ENCODE measurements at regions not wholly inside any gene's neighbourhood (a gene's known extent, or its start where the extent isn't known, plus 50 kb on each side); places are given as distances from the start of the nearest gene placed in this dataset.

DNA sequence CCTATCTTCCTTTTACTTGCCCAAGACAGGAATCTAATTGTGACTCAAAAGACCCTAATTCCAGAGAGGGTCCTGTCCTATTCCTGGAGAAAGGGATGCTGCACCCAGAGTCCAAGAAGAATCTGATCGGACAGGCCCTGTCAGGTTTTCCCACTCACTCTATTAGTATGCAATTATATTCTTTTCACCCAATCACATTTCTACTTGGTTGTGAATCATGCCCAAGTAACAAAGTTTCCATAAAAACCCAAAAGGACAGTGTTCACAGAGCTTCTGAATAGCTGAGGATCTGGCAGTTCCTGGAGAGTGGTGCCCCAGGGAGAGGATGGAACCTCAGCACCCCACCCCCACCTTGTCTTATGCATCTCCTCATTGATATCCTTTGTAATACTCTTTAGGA, 135.3 kb upstream of the SLITRK5 start:
- Histone ChIP-seq H3K27ac (ENCODE audit: control insufficient read depth, insufficient read depth, low read length) (no peak overlapping the region), H3K9me3 (ENCODE audit: control insufficient read depth, low read depth, low read length) (no peaks in the 10 kb centered on the region), H3K27me3 (ENCODE audit: control insufficient read depth, extremely low read depth, insufficient read depth, low read length) (no peaks in the 10 kb centered on the region), H4K20me1 (ENCODE audit: control insufficient read depth, extremely low read depth, insufficient read depth, low read length) (no peaks in the 10 kb centered on the region), H3K4me3 (ENCODE audit: control insufficient read depth in 2 of 3, extremely low read depth in 1 of 3, insufficient read depth in 2 of 3, low read depth in 1 of 3, low read length in 3 of 3) (peak overlapping the region in 1 of 3 experiments; percentile 14), H2AFZ (ENCODE audit: control insufficient read depth, low read length) (peak overlapping the region; percentile 33), H3K4me1 (ENCODE audit: control insufficient read depth, extremely low read depth, insufficient read depth, low read length) (no peaks in the 10 kb centered on the region), H3K4me2 (ENCODE audit: control insufficient read depth, extremely low read depth, insufficient read depth, low read depth, low read length) (peak overlapping the region; percentile 32), H3K9me1 (ENCODE audit: control insufficient read depth, extremely low read depth, insufficient read depth, low read length) (no peaks in the 10 kb centered on the region), H3K79me2 (ENCODE audit: control insufficient read depth, insufficient read depth, low read length) (no peaks in the 10 kb centered on the region), H3K9ac (ENCODE audit: control insufficient read depth, extremely low read depth, insufficient read depth, low read length) (no peak overlapping the region), H3K36me3 (ENCODE audit: control insufficient read depth in 2 of 2, extremely low read depth in 1 of 2, insufficient read depth in 2 of 2, low read length in 2 of 2) (no peaks in the 10 kb centered on the region)
- FAIRE-seq: no peak
- peak; percentile 36 for DNase-seq (ENCODE audit: low read depth, low spot score)
- dilution Hi-C loops (cut with MboI; ENCODE audit: extremely low pct_ligation_motif_present, low sequenced_read_pairs): no loop called here
- TF ChIP-seq, protein P1, sequence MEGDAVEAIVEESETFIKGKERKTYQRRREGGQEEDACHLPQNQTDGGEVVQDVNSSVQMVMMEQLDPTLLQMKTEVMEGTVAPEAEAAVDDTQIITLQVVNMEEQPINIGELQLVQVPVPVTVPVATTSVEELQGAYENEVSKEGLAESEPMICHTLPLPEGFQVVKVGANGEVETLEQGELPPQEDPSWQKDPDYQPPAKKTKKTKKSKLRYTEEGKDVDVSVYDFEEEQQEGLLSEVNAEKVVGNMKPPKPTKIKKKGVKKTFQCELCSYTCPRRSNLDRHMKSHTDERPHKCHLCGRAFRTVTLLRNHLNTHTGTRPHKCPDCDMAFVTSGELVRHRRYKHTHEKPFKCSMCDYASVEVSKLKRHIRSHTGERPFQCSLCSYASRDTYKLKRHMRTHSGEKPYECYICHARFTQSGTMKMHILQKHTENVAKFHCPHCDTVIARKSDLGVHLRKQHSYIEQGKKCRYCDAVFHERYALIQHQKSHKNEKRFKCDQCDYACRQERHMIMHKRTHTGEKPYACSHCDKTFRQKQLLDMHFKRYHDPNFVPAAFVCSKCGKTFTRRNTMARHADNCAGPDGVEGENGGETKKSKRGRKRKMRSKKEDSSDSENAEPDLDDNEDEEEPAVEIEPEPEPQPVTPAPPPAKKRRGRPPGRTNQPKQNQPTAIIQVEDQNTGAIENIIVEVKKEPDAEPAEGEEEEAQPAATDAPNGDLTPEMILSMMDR (optimal IDR thresholded peaks at IDR 0.05 in 1 of 3, IDR thresholded peaks at IDR 0.05 in 1 of 3, conservative IDR thresholded peaks at IDR 0.05 in 1 of 3; ENCODE audit: extremely low read depth in 1 of 3, insufficient read depth in 2 of 3, low read length in 3 of 3): no peak
- TF ChIP-seq EZH2 (IDR thresholded peaks at IDR 0.05; ENCODE audit: low read length): no peak

DNA sequence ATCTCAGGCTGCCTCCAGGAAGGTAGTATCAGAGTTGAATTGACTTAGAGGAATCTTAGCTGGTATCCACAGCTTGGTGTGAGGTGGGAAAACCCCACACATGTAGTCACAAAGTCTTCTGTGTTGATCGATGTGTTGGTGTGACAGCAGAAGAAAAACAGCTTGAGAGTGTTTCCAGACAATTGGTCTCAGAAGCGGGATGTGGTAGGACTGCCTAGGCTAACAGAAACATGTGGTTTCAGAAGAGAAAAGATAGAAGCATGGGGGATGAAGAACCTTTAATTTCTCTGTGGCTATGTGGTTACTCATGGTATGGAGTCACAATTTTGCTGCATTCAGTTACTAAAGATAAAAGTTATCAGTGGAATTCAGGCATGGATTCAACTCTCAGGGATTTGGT, 134.7 kb upstream of the SLITRK5 start:
- no peaks in the 10 kb centered on the region for H3K9me3 ChIP-seq (ENCODE audit: control insufficient read depth, low read depth, low read length)
- H3K4me2 ChIP-seq (ENCODE audit: control insufficient read depth, extremely low read depth, insufficient read depth, low read depth, low read length): no peak overlapping the region
- H3K27ac ChIP-seq (ENCODE audit: control insufficient read depth, insufficient read depth, low read length): no peak overlapping the region
- no peak for FAIRE-seq
- H4K20me1 ChIP-seq (ENCODE audit: control insufficient read depth, extremely low read depth, insufficient read depth, low read length): no peaks in the 10 kb centered on the region
- dilution Hi-C loops (cut with MboI; ENCODE audit: extremely low pct_ligation_motif_present, low sequenced_read_pairs): no loop called here
- no peaks in the 10 kb centered on the region for H3K27me3 ChIP-seq (ENCODE audit: control insufficient read depth, extremely low read depth, insufficient read depth, low read length)
- H3K4me1 ChIP-seq (ENCODE audit: control insufficient read depth, extremely low read depth, insufficient read depth, low read length): no peaks in the 10 kb centered on the region
- no peak for DNase-seq (ENCODE audit: low read depth, low spot score)
- no peak overlapping the region for H3K4me3 ChIP-seq (ENCODE audit: control insufficient read depth in 2 of 3, extremely low read depth in 1 of 3, insufficient read depth in 2 of 3, low read depth in 1 of 3, low read length in 3 of 3)
- peak overlapping the region; percentile 7 for H2AFZ ChIP-seq (ENCODE audit: control insufficient read depth, low read length)
- no peaks in the 10 kb centered on the region for H3K79me2 ChIP-seq (ENCODE audit: control insufficient read depth, insufficient read depth, low read length)
- H3K9ac ChIP-seq (ENCODE audit: control insufficient read depth, extremely low read depth, insufficient read depth, low read length): no peak overlapping the region
- TF ChIP-seq, protein P1 (optimal IDR thresholded peaks at IDR 0.05 in 1 of 3, IDR thresholded peaks at IDR 0.05 in 1 of 3, conservative IDR thresholded peaks at IDR 0.05 in 1 of 3; ENCODE audit: extremely low read depth in 1 of 3, insufficient read depth in 2 of 3, low read length in 3 of 3): no peak
- no peak for TF ChIP-seq EZH2 (IDR thresholded peaks at IDR 0.05; ENCODE audit: low read length)
- no peaks in the 10 kb centered on the region for H3K36me3 ChIP-seq (ENCODE audit: control insufficient read depth in 2 of 2, extremely low read depth in 1 of 2, insufficient read depth in 2 of 2, low read length in 2 of 2)
- H3K9me1 ChIP-seq (ENCODE audit: control insufficient read depth, extremely low read depth, insufficient read depth, low read length): no peaks in the 10 kb centered on the region
